ENCODE measurements at regions not wholly inside any gene's neighbourhood (a gene's known extent, or its start where the extent isn't known, plus 50 kb on each side); places are given as distances from the start of the nearest gene placed in this dataset.

DNA sequence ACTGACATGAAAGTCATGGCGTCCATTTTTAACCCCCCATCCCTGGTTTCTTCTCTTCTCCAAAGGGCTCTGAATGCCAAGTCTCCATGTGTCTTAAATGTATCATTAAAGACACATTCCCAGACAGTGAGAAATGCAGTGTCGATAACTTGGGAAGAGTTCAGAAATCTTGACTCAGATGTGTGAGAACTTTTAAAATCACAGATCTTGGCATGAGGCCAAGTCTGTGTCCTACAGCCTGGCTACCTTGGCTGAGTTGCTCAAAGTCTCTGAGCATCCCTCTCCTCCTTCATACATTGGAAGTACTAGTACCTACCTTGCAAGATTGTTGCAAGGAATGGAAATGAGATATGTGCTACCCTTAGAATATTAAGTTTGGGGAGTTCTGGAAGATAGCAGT is 1046.5 kb upstream of the RBFOX1 start:
- Mint-ChIP-seq H3K4me3 (ENCODE audit: unreplicated experiment) (no peak overlapping the region), H3K9me3 (ENCODE audit: low read depth) (peaks cover 41% of the 10 kb centered on the region), H3K36me3 (ENCODE audit: low read depth) (no peaks in the 10 kb centered on the region), H3K27ac (ENCODE audit: unreplicated experiment) (no peak overlapping the region), H3K27me3 (ENCODE audit: low read depth) (no peaks in the 10 kb centered on the region), H3K4me1 (ENCODE audit: low read depth) (no peaks in the 10 kb centered on the region)
- TF ChIP-seq, protein P1, sequence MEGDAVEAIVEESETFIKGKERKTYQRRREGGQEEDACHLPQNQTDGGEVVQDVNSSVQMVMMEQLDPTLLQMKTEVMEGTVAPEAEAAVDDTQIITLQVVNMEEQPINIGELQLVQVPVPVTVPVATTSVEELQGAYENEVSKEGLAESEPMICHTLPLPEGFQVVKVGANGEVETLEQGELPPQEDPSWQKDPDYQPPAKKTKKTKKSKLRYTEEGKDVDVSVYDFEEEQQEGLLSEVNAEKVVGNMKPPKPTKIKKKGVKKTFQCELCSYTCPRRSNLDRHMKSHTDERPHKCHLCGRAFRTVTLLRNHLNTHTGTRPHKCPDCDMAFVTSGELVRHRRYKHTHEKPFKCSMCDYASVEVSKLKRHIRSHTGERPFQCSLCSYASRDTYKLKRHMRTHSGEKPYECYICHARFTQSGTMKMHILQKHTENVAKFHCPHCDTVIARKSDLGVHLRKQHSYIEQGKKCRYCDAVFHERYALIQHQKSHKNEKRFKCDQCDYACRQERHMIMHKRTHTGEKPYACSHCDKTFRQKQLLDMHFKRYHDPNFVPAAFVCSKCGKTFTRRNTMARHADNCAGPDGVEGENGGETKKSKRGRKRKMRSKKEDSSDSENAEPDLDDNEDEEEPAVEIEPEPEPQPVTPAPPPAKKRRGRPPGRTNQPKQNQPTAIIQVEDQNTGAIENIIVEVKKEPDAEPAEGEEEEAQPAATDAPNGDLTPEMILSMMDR (IDR thresholded peaks at IDR 0.05): no peak
- no peak for DNase-seq (ENCODE audit: low spot score)

- H3K36me3 Mint-ChIP-seq (ENCODE audit: low read depth): no peaks in the 10 kb centered on the region
- DNase-seq (ENCODE audit: low spot score): no peak
- no peaks in the 10 kb centered on the region for H3K27me3 Mint-ChIP-seq (ENCODE audit: low read depth)
- peaks cover 32% of the 10 kb centered on the region for H3K9me3 Mint-ChIP-seq (ENCODE audit: low read depth)
- H3K4me1 Mint-ChIP-seq (ENCODE audit: low read depth): no peaks in the 10 kb centered on the region
- no peak overlapping the region for H3K27ac Mint-ChIP-seq (ENCODE audit: unreplicated experiment)
- TF ChIP-seq, protein P1 (IDR thresholded peaks at IDR 0.05): no peak
- H3K4me3 Mint-ChIP-seq (ENCODE audit: unreplicated experiment): no peak overlapping the region
These were observed 1047.9 kb upstream of the RBFOX1 start for GRCh38 chr16:6284731-6285130.

- no peak overlapping the region for H3K4me3 Mint-ChIP-seq (ENCODE audit: unreplicated experiment)
- no peaks in the 10 kb centered on the region for H3K36me3 Mint-ChIP-seq (ENCODE audit: low read depth)
- H3K9me3 Mint-ChIP-seq (ENCODE audit: low read depth): peaks cover 26% of the 10 kb centered on the region
- TF ChIP-seq, protein P1 (IDR thresholded peaks at IDR 0.05): no peak
- H3K27ac Mint-ChIP-seq (ENCODE audit: unreplicated experiment): no peak overlapping the region
- H3K27me3 Mint-ChIP-seq (ENCODE audit: low read depth): no peaks in the 10 kb centered on the region
- H3K4me1 Mint-ChIP-seq (ENCODE audit: low read depth): no peaks in the 10 kb centered on the region
- DNase-seq (ENCODE audit: low spot score): no peak
These were observed 1050.7 kb upstream of the RBFOX1 start for GRCh38 chr16:6281994-6282393.

DNA sequence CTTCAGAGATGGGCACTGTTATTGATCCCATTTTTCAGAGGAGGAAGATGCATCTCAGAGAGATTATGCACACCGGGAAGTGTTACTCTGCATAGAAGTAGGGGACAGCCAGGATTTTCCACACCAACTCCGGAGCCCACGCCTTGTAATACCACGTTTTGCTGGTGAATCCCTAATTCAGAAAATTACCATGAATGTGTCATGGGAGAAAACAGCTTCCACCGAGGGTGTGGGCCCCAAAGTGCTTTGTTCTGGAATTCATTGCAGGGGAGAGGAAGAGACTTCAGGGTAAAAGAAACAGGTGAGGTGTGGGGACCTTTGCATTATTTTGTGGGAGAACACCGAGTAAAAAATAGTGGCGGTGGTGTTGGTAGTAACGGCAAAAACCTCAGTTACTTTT is 1051.4 kb upstream of the RBFOX1 start:
- Mint-ChIP-seq H3K4me1 (ENCODE audit: low read depth) (no peaks in the 10 kb centered on the region), H3K27ac (ENCODE audit: unreplicated experiment) (no peak overlapping the region), H3K4me3 (ENCODE audit: unreplicated experiment) (no peak overlapping the region), H3K27me3 (ENCODE audit: low read depth) (no peaks in the 10 kb centered on the region), H3K36me3 (ENCODE audit: low read depth) (no peaks in the 10 kb centered on the region), H3K9me3 (ENCODE audit: low read depth) (peaks cover 29% of the 10 kb centered on the region)
- TF ChIP-seq, protein P1 (IDR thresholded peaks at IDR 0.05): no peak
- no peak for DNase-seq (ENCODE audit: low spot score)

GRCh38 chr16:6280055-6280454 is 1052.6 kb upstream of the RBFOX1 start:
- TF ChIP-seq, protein P1 (IDR thresholded peaks at IDR 0.05): no peak

More at GRCh38 chr16:6280055-6280454, 1052.6 kb upstream of the RBFOX1 start:
- H3K9me3 Mint-ChIP-seq (ENCODE audit: low read depth): peaks cover 22% of the 10 kb centered on the region
- DNase-seq (ENCODE audit: low spot score): no peak
- H3K4me3 Mint-ChIP-seq (ENCODE audit: unreplicated experiment): no peak overlapping the region
- H3K36me3 Mint-ChIP-seq (ENCODE audit: low read depth): no peaks in the 10 kb centered on the region
- no peak overlapping the region for H3K27ac Mint-ChIP-seq (ENCODE audit: unreplicated experiment)
- no peaks in the 10 kb centered on the region for H3K27me3 Mint-ChIP-seq (ENCODE audit: low read depth)
- H3K4me1 Mint-ChIP-seq (ENCODE audit: low read depth): no peaks in the 10 kb centered on the region

Measured in chondrocyte (in vitro differentiated cells).